Thoracic aorta (tissue), 2 donors: ENCODE measurements at regions not wholly inside any gene's neighbourhood (a gene's known extent, or its start where the extent isn't known, plus 50 kb on each side); places are given as distances from the start of the nearest gene placed in this dataset.

ENCODE experiments used
- ATAC-seq: fragments of 150-250 bp; one replicate; pipeline ENCODE4 v1.8.0; 2017; ENCODE audit warnings: low read depth; ENCODE audit not compliant: insufficient number of reproducible peaks, low FRiP score
- DNase-seq: peaks from one replicate; pipeline ENCODE4 v3.0.0-alpha.2; 2020; ENCODE audit warnings: low spot score
- H3K27ac ChIP-seq, 2 donors: fragments of 200-600 bp; sonication (generic); 1 replicate in 1 of 2; 2 replicates in 1 of 2; pipeline ENCODE4 v1.5.1; 2016; ENCODE audit warnings: mild to moderate bottlenecking in 2 of 2, moderate library complexity in 2 of 2
- H3K27me3 ChIP-seq: fragments of 200-600 bp; sonication (generic); replicated peaks from 2 replicates; pipeline ENCODE4 v1.6.0; 2016; ENCODE audit warnings: mild to moderate bottlenecking; ENCODE audit not compliant: insufficient read depth
- H3K36me3 ChIP-seq: fragments of 200-600 bp; sonication (generic); one replicate; pipeline ENCODE4 v1.5.1; 2016
- H3K4me1 ChIP-seq, 2 donors: fragments of 200-600 bp; sonication (generic); 1 replicate in 1 of 2; 2 replicates in 1 of 2; pipeline versions ENCODE4 v1.5.1 to v1.6.0; 2016; ENCODE audit warnings: low read depth in 2 of 2, mild to moderate bottlenecking in 1 of 2; ENCODE audit not compliant: control insufficient read depth in 1 of 2
- H3K4me3 ChIP-seq: fragments of 200-600 bp; sonication (generic); 2 replicates; pipeline ENCODE4 v1.5.1; 2016; ENCODE audit warnings: mild to moderate bottlenecking
- H3K9me3 ChIP-seq: fragments of 200-600 bp; sonication (generic); 2 replicates; pipeline ENCODE4 v1.5.1; 2016
- TF ChIP-seq, protein P1 (sequence below): fragments of 200-600 bp; sonication (generic); IDR thresholded peaks from one replicate; pipeline ENCODE4 v1.5.1; 2019; ENCODE audit warnings: antibody characterized with exemption

DNA sequence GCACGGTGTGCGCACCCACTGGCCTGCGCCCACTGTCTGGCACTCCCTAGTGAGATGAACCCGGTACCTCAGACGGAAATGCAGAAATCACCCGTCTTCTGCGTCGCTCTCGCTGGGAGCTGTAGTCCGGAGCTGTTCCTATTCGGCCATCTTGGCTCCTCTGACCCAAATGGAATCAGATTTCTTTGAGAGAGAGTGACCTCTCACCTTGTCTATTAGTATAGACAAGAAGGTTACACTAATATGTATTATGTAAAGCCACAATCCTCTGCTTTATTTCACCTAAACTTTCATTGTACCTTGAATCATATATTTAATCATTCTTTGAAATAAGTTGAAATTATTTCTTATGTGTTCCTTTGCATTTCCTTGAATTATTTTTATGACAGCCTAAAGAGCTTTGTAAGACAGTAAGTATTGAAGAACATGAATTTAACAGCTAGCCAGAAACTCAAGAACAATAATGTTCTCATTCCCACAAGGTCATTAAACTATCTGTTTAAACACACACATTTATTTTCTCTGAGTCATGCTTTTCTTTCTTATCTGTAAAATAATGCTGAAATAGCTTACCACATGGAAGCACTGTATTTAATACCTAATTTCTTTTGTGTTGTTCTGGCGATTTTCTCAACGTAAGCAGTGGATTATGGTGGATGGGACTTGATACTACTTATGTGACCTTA lies 91.8 kb upstream of the DMRTA1 start:
- no peaks in the 10 kb centered on the region for H3K4me1 ChIP-seq

GRCh38 chr9:22356985-22357384 lies 89.6 kb upstream of the DMRTA1 start:
- DNase-seq, result no peak
- TF ChIP-seq, protein P1, sequence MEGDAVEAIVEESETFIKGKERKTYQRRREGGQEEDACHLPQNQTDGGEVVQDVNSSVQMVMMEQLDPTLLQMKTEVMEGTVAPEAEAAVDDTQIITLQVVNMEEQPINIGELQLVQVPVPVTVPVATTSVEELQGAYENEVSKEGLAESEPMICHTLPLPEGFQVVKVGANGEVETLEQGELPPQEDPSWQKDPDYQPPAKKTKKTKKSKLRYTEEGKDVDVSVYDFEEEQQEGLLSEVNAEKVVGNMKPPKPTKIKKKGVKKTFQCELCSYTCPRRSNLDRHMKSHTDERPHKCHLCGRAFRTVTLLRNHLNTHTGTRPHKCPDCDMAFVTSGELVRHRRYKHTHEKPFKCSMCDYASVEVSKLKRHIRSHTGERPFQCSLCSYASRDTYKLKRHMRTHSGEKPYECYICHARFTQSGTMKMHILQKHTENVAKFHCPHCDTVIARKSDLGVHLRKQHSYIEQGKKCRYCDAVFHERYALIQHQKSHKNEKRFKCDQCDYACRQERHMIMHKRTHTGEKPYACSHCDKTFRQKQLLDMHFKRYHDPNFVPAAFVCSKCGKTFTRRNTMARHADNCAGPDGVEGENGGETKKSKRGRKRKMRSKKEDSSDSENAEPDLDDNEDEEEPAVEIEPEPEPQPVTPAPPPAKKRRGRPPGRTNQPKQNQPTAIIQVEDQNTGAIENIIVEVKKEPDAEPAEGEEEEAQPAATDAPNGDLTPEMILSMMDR, result no peak
- ATAC-seq, result no peak
- Histone ChIP-seq H3K4me1 (no peaks in the 10 kb centered on the region), H3K27ac (no peak overlapping the region), H3K9me3 (no peaks in the 10 kb centered on the region), H3K36me3 (no peaks in the 10 kb centered on the region), H3K27me3 (no peaks in the 10 kb centered on the region), H3K4me3 (no peak overlapping the region)

More for the DNA sequence above, 91.8 kb upstream of the DMRTA1 start:
- H3K27ac ChIP-seq, result no peak overlapping the region
- H3K4me3 ChIP-seq, result no peak overlapping the region
- no peaks in the 10 kb centered on the region for H3K36me3 ChIP-seq
- TF ChIP-seq, protein P1, result no peak
- ATAC-seq (no peak), DNase-seq (no peak)
- no peaks in the 10 kb centered on the region for H3K9me3 ChIP-seq
- no peaks in the 10 kb centered on the region for H3K27me3 ChIP-seq

DNA sequence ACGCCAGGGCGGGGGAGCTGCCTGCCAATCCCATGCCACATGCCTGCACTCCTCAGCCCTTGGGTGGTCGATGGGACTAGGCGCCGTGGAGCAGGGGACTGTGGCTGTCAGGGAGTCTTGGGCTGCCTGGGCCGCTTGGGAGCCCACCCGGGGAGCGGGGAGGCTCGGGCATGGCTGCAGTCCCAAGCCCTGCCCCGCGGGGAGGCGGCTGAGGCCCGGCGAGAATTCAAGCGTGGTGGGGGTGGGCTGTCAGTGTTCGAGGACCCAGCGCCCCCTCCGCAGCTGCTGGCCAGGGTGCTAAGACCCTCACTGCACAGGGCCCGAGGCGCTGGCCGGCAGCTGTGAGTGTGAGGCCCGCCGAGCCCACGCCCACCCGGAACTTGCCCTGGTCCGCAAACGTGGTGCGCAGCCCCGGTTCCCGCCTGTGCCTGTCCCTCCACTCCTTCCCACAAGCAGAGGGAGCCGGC lies 83.2 kb upstream of the DMRTA1 start:
- DNase-seq (no peak), ATAC-seq (no peak)
- Histone ChIP-seq H3K4me1 (no peaks in the 10 kb centered on the region), H3K9me3 (no peaks in the 10 kb centered on the region), H3K27me3 (no peaks in the 10 kb centered on the region), H3K4me3 (no peak overlapping the region), H3K27ac (no peak overlapping the region), H3K36me3 (no peaks in the 10 kb centered on the region)
- TF ChIP-seq, protein P1, result no peak

DNA sequence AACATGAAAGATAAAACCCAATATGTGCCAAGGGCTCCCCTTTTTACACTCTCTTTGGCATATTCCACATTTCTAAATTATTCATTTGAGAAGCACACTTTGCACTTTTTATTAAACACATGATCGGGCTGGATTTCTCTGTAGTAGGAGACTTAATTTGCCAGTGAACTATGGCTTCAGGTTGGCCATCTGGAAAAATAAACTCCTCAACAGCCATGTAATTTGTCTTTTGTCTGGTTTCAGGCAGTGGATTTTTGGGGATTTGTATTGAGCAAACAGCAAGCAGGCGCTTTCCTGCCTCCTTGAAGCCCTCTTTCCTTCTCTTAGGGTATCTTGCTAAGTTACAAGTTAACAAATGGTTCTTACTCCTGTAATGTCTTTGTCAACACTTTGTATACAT lies 73.0 kb upstream of the DMRTA1 start:
- no peaks in the 10 kb centered on the region for H3K4me1 ChIP-seq
- TF ChIP-seq, protein P1, result no peak
- no peaks in the 10 kb centered on the region for H3K9me3 ChIP-seq
- H3K27ac ChIP-seq, result no peak overlapping the region
- H3K27me3 ChIP-seq, result no peaks in the 10 kb centered on the region
- no peak for DNase-seq
- H3K4me3 ChIP-seq, result no peak overlapping the region
- no peak for ATAC-seq
- H3K36me3 ChIP-seq, result no peaks in the 10 kb centered on the region

DNA sequence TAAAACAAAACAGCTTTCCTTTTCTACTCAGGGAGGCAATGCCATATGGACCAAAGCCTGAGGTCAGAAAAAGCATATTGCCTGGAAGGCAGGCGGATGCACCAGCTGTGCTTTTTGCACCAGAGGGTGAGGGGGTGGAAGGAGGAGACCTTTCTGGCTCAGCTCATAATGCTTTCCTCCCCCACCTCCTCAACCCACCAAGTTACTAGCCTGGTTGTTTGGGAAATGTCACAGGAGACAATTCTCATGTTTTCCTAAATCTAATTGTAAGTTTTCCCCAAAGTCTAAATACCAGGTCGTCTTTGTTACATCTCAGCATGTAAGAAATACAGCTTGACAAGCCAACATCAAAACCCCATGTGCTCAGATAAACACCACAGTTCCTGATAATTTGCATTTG lies 72.6 kb upstream of the DMRTA1 start:
- no peak for DNase-seq

More for the DNA sequence above, 72.6 kb upstream of the DMRTA1 start:
- H3K9me3 ChIP-seq, result no peaks in the 10 kb centered on the region
- H3K4me1 ChIP-seq, result no peaks in the 10 kb centered on the region
- TF ChIP-seq, protein P1, result no peak
- H3K27me3 ChIP-seq, result no peaks in the 10 kb centered on the region
- no peak overlapping the region for H3K4me3 ChIP-seq
- no peak for ATAC-seq
- H3K36me3 ChIP-seq, result no peaks in the 10 kb centered on the region
- no peak overlapping the region for H3K27ac ChIP-seq
